GM18907 (cell line): ENCODE measurements at regions not wholly inside any gene's neighbourhood (a gene's known extent, or its start where the extent isn't known, plus 50 kb on each side); places are given as distances from the start of the nearest gene placed in this dataset.
"Not testable (repeated sequence)": the region's sequence is repeated elsewhere in the genome, so short reads cannot be mapped to it uniquely, and the experiment has no call there.

Source experiments
- ATAC-seq: cut with Tn5 transposase; IDR thresholded peaks from one replicate; pipeline ENCODE4 v1.9.1; 2021; ENCODE audit warnings: mild to moderate bottlenecking, moderate library complexity; ENCODE audit not compliant: unreplicated experiment

- no peak for ATAC-seq
Measured at GRCh38 chr13:111658145-111659100, 338.0 kb downstream of the TEX29 start.

- ATAC-seq, result no peak
Measured at GRCh38 chr13:111659219-111659775, 338.9 kb downstream of the TEX29 start.

- no peak for ATAC-seq
Measured at GRCh38 chr13:111659842-111660241, 339.4 kb downstream of the TEX29 start.

GRCh38 chr13:111661052-111661451, 340.6 kb downstream of the TEX29 start:
- ATAC-seq, result no peak

- ATAC-seq, result no peak
Measured at GRCh38 chr13:111661776-111662175, 341.3 kb downstream of the TEX29 start.

- ATAC-seq, result no peak
Measured at GRCh38 chr13:111662451-111662850, 342.0 kb downstream of the TEX29 start.

- ATAC-seq, result no peak
Measured at GRCh38 chr13:111662895-111663294, 342.5 kb downstream of the TEX29 start.

- ATAC-seq, result no peak
Measured at GRCh38 chr13:111663505-111663904, 343.1 kb downstream of the TEX29 start.

GRCh38 chr13:111663953-111664421, 343.5 kb downstream of the TEX29 start:
- no peak for ATAC-seq

- ATAC-seq, result no peak
Measured at GRCh38 chr13:111664696-111665095, 344.3 kb downstream of the TEX29 start.

GRCh38 chr13:111665691-111666095, 345.3 kb downstream of the TEX29 start:
- no peak for ATAC-seq

- ATAC-seq, result no peak
Measured at GRCh38 chr13:111666164-111666776, 345.8 kb downstream of the TEX29 start.

- ATAC-seq, result no peak
Measured at GRCh38 chr13:111667757-111668156, 347.3 kb downstream of the TEX29 start.

GRCh38 chr13:111668451-111668850, 348.0 kb downstream of the TEX29 start:
- ATAC-seq, result no peak

GRCh38 chr13:111672198-111672597, 351.8 kb downstream of the TEX29 start:
- not testable (repeated sequence) for ATAC-seq

GRCh38 chr13:111678120-111678882, 357.9 kb downstream of the TEX29 start:
- ATAC-seq, result not testable (repeated sequence)

- ATAC-seq, result not testable (repeated sequence)
Measured at GRCh38 chr13:111679645-111680044, 359.2 kb downstream of the TEX29 start.

GRCh38 chr13:111680100-111680499, 359.7 kb downstream of the TEX29 start:
- ATAC-seq, result not testable (repeated sequence)

GRCh38 chr13:111692028-111692427, 371.6 kb downstream of the TEX29 start:
- peak; percentile 55 for ATAC-seq

- ATAC-seq, result not testable (repeated sequence)
Measured at GRCh38 chr13:111696121-111696520, 370.8 kb upstream of the SOX1 start.

- ATAC-seq, result not testable (repeated sequence)
Measured at GRCh38 chr13:111702059-111702458, 364.9 kb upstream of the SOX1 start.
